HG03060 (cell line): ENCODE measurements at regions not wholly inside any gene's neighbourhood (a gene's known extent, or its start where the extent isn't known, plus 50 kb on each side); places are given as distances from the start of the nearest gene placed in this dataset.

Source experiments
- ATAC-seq: cut with Tn5 transposase; IDR thresholded peaks from one replicate; pipeline ENCODE4 v1.9.1; 2021; ENCODE audit warnings: low read depth, moderate number of reproducible peaks; ENCODE audit not compliant: unreplicated experiment

- ATAC-seq: no peak
Measured at GRCh38 chr14:38430522-38430921, 174.6 kb upstream of the CLEC14A start.

GRCh38 chr14:38425324-38425976 is 169.6 kb upstream of the CLEC14A start:
- ATAC-seq: no peak

- no peak for ATAC-seq
Measured at GRCh38 chr14:38420048-38420447, 164.2 kb upstream of the CLEC14A start.

GRCh38 chr14:38419579-38419978 is 163.7 kb upstream of the CLEC14A start:
- ATAC-seq: no peak

- ATAC-seq: no peak
Measured at GRCh38 chr14:38412654-38413053, 156.8 kb upstream of the CLEC14A start.

GRCh38 chr14:38410442-38410841 is 154.5 kb upstream of the CLEC14A start:
- no peak for ATAC-seq

GRCh38 chr14:38409071-38409705 is 153.3 kb upstream of the CLEC14A start:
- no peak for ATAC-seq

- ATAC-seq: no peak
Measured at GRCh38 chr14:38405851-38406635, 150.2 kb upstream of the CLEC14A start.

GRCh38 chr14:38404616-38405015 is 148.7 kb upstream of the CLEC14A start:
- no peak for ATAC-seq

- no peak for ATAC-seq
Measured at GRCh38 chr14:38404100-38404541, 148.2 kb upstream of the CLEC14A start.

- no peak for ATAC-seq
Measured at GRCh38 chr14:38400751-38401150, 144.9 kb upstream of the CLEC14A start.

- no peak for ATAC-seq
Measured at GRCh38 chr14:38399652-38400051, 143.8 kb upstream of the CLEC14A start.

- no peak for ATAC-seq
Measured at GRCh38 chr14:38394767-38395166, 138.9 kb upstream of the CLEC14A start.

- no peak for ATAC-seq
Measured at GRCh38 chr14:38394064-38394463, 138.2 kb upstream of the CLEC14A start.

GRCh38 chr14:38391334-38391733 is 135.4 kb upstream of the CLEC14A start:
- ATAC-seq: no peak

- ATAC-seq: no peak
Measured at GRCh38 chr14:38389681-38390080, 133.8 kb upstream of the CLEC14A start.

GRCh38 chr14:38387821-38388220 is 131.9 kb upstream of the CLEC14A start:
- ATAC-seq: no peak

- ATAC-seq: no peak
Measured at GRCh38 chr14:38385836-38386235, 129.9 kb upstream of the CLEC14A start.

- no peak for ATAC-seq
Measured at GRCh38 chr14:38385343-38385742, 129.4 kb upstream of the CLEC14A start.

- ATAC-seq: no peak
Measured at GRCh38 chr14:38384741-38385140, 128.8 kb upstream of the CLEC14A start.

GRCh38 chr14:38367922-38368321 is 112.0 kb upstream of the CLEC14A start:
- ATAC-seq: no peak

- no peak for ATAC-seq
Measured at GRCh38 chr14:38366374-38366773, 110.5 kb upstream of the CLEC14A start.
